DND-41 (cell line): ENCODE measurements at regions not wholly inside any gene's neighbourhood (a gene's known extent, or its start where the extent isn't known, plus 50 kb on each side); places are given as distances from the start of the nearest gene placed in this dataset.

Experiments used
- ATAC-seq: fragments of 200-7000 bp; cut with Tn5 transposase; 3 replicates; pipeline ENCODE4 v1.9.1; 2021; ENCODE audit warnings: low read depth; ENCODE audit not compliant: insufficient read depth
- DNase-seq: peaks from one replicate; pipeline ENCODE4 v3.0.0-alpha.2; 2020
- H2AFZ ChIP-seq: 2 replicates; pipeline ENCODE4 v1.6.0; 2012; ENCODE audit warnings: low read depth, low read length
- H3K27ac ChIP-seq: 2 replicates; pipeline ENCODE4 v1.5.1; 2012; ENCODE audit warnings: low read length, inconsistent platforms
- H3K27me3 ChIP-seq: fragments of 200-600 bp; sonication (generic); 2 replicates; pipeline ENCODE4 v1.6.0; 2012; ENCODE audit warnings: low read length, mild to moderate bottlenecking, inconsistent platforms; ENCODE audit not compliant: insufficient read depth, poor library complexity
- H3K36me3 ChIP-seq: 2 replicates; pipeline ENCODE4 v1.5.1; 2012; ENCODE audit warnings: low read length, inconsistent platforms; ENCODE audit not compliant: insufficient read depth
- H3K4me1 ChIP-seq: 2 replicates; pipeline ENCODE4 v1.5.1; 2012; ENCODE audit warnings: mild to moderate bottlenecking, low read length; ENCODE audit not compliant: insufficient read depth
- H3K4me2 ChIP-seq: 2 replicates; pipeline ENCODE4 v1.6.0; 2012; ENCODE audit warnings: mild to moderate bottlenecking, moderate library complexity, low read length, inconsistent platforms; ENCODE audit not compliant: insufficient read depth
- H3K4me3 ChIP-seq, 2 experiments: fragments of 200-600 bp in 1 of 2; shearing (Covaris generic) in 1 of 2; 2 replicates each; pipeline ENCODE4 v1.5.1; 2012 to 2016; ENCODE audit warnings: inconsistent platforms in 2 of 2, low read length in 2 of 2, mild to moderate bottlenecking in 2 of 2, low read depth in 1 of 2, moderate library complexity in 1 of 2
- H3K79me2 ChIP-seq: 2 replicates; pipeline ENCODE4 v1.6.0; 2012; ENCODE audit warnings: low read length, inconsistent platforms; ENCODE audit not compliant: insufficient read depth
- H3K9ac ChIP-seq: 2 replicates; pipeline ENCODE4 v1.6.0; 2012; ENCODE audit warnings: low read depth, mild to moderate bottlenecking, inconsistent platforms, low read length, moderate library complexity
- H3K9me3 ChIP-seq: 2 replicates; pipeline ENCODE4 v1.5.1; 2012; ENCODE audit warnings: low read length, moderate library complexity, mild to moderate bottlenecking, inconsistent platforms; ENCODE audit not compliant: insufficient read depth, severe bottlenecking
- H4K20me1 ChIP-seq: 2 replicates; pipeline ENCODE4 v1.6.0; 2012; ENCODE audit warnings: low read length; ENCODE audit not compliant: insufficient read depth
- EZH2 ChIP-seq: IDR thresholded peaks from 3 replicates; pipeline ENCODE4 v1.6.1; 2012; ENCODE audit warnings: borderline replicate concordance, low read depth, mild to moderate bottlenecking, moderate library complexity, low read length, inconsistent platforms; ENCODE audit not compliant: severe bottlenecking
- TF ChIP-seq, protein P1 (sequence below): IDR thresholded peaks from 2 replicates; pipeline ENCODE4 v1.5.1; 2012; ENCODE audit warnings: borderline replicate concordance, low read length, moderate library complexity, mild to moderate bottlenecking; ENCODE audit not compliant: poor library complexity, severe bottlenecking; ENCODE audit errors: extremely low read depth

DNA sequence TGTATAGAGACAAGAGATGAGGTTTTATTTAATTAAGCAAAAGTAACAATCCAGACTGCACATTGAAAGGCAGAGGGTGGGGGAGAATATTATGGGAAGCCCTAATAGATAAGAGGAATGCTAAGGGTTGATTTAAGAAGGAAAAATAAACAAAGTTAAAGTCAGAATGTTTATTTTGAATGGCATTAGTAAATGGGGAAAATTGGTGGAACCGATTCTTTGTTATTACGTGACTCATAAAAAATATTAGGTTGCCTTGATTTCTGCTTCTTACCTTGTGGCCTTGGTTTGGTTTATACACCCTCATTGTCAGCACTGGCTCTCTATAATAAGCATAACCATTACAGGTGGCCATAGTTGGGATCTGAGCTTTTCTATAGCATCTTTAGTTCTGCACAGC, 674.8 kb upstream of the CITED2 start:
- Histone ChIP-seq H3K9ac (no peak overlapping the region), H3K9me3 (no peaks in the 10 kb centered on the region), H4K20me1 (no peaks in the 10 kb centered on the region), H3K4me1 (no peaks in the 10 kb centered on the region), H3K27ac (no peak overlapping the region), H3K36me3 (no peaks in the 10 kb centered on the region), H3K79me2 (no peaks in the 10 kb centered on the region), H3K4me3 (no peak overlapping the region), H3K4me2 (no peak overlapping the region), H3K27me3 (no peaks in the 10 kb centered on the region), H2AFZ (no peak overlapping the region)
- DNase-seq (no peak), ATAC-seq (no peak)
- TF ChIP-seq, protein P1, sequence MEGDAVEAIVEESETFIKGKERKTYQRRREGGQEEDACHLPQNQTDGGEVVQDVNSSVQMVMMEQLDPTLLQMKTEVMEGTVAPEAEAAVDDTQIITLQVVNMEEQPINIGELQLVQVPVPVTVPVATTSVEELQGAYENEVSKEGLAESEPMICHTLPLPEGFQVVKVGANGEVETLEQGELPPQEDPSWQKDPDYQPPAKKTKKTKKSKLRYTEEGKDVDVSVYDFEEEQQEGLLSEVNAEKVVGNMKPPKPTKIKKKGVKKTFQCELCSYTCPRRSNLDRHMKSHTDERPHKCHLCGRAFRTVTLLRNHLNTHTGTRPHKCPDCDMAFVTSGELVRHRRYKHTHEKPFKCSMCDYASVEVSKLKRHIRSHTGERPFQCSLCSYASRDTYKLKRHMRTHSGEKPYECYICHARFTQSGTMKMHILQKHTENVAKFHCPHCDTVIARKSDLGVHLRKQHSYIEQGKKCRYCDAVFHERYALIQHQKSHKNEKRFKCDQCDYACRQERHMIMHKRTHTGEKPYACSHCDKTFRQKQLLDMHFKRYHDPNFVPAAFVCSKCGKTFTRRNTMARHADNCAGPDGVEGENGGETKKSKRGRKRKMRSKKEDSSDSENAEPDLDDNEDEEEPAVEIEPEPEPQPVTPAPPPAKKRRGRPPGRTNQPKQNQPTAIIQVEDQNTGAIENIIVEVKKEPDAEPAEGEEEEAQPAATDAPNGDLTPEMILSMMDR, result no peak
- TF ChIP-seq EZH2, result no peak

GRCh38 chr6:140048202-140048790, 673.8 kb upstream of the CITED2 start:
- Histone ChIP-seq H3K4me1 (no peaks in the 10 kb centered on the region), H3K9me3 (no peaks in the 10 kb centered on the region), H2AFZ (no peak overlapping the region), H3K36me3 (no peaks in the 10 kb centered on the region), H3K9ac (no peak overlapping the region), H4K20me1 (no peaks in the 10 kb centered on the region), H3K27me3 (no peaks in the 10 kb centered on the region), H3K4me2 (no peak overlapping the region), H3K27ac (no peak overlapping the region), H3K79me2 (no peaks in the 10 kb centered on the region), H3K4me3 (no peak overlapping the region)
- no peak for TF ChIP-seq EZH2
- DNase-seq, result no peak
- no peak for ATAC-seq

DNA sequence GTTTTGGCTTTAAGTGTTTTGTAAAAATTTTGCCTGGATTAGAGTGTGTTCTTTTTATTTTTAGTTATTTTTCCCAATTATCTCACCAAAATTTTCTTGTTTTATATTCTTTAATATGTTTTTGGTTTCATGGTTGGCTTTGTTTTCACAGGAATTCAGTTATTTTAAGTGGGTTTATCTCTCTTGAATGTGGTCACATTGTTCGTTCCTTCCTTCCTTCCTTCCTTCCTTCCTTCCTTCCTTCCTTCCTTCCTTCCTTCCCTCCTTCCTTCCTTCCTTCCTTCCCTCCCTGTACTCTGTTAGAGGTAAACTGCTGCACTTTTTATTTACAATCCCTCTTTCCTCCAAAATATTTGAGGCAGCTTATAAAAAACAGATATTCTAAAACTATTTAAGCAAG, 672.9 kb upstream of the CITED2 start:
- no peaks in the 10 kb centered on the region for H3K4me1 ChIP-seq
- H3K79me2 ChIP-seq, result no peaks in the 10 kb centered on the region
- H3K27ac ChIP-seq, result no peak overlapping the region
- no peak for ATAC-seq
- no peaks in the 10 kb centered on the region for H3K9me3 ChIP-seq
- TF ChIP-seq EZH2, result no peak
- TF ChIP-seq, protein P1, result no peak
- H3K27me3 ChIP-seq, result no peaks in the 10 kb centered on the region
- no peaks in the 10 kb centered on the region for H3K36me3 ChIP-seq
- no peak overlapping the region for H2AFZ ChIP-seq
- no peaks in the 10 kb centered on the region for H4K20me1 ChIP-seq
- no peak overlapping the region for H3K9ac ChIP-seq
- DNase-seq, result no peak
- H3K4me3 ChIP-seq, result no peak overlapping the region
- H3K4me2 ChIP-seq, result no peak overlapping the region

- Histone ChIP-seq H2AFZ (no peak overlapping the region), H3K79me2 (no peaks in the 10 kb centered on the region), H3K9ac (no peak overlapping the region), H3K36me3 (no peaks in the 10 kb centered on the region), H3K4me3 (no peak overlapping the region), H3K4me1 (no peaks in the 10 kb centered on the region), H4K20me1 (no peaks in the 10 kb centered on the region), H3K9me3 (no peaks in the 10 kb centered on the region), H3K27me3 (no peaks in the 10 kb centered on the region), H3K4me2 (no peak overlapping the region), H3K27ac (no peak overlapping the region)
- ATAC-seq (no peak), DNase-seq (no peak)
- no peak for TF ChIP-seq EZH2
- TF ChIP-seq, protein P1, result no peak
Observed at GRCh38 chr6:140046016-140046632, 671.7 kb upstream of the CITED2 start.
